A673 (cell line): ENCODE measurements at regions not wholly inside any gene's neighbourhood (a gene's known extent, or its start where the extent isn't known, plus 50 kb on each side); places are given as distances from the start of the nearest gene placed in this dataset.

ENCODE experiments used
- BruUV-seq: library from RNA; stranded (reverse); fragments of 400-500 nt; replicated peaks from 2 replicates; lab custom pipeline; 2021; lab: Mats Ljungman, UMichigan
- CTCF ChIA-PET: fragments of 300-600 bp; sonication (Branson Sonifier 250); formaldehyde crosslinking; loops from one replicate; lab custom pipeline; 2022; ENCODE audit warnings: antibody characterized with exemption; lab: Charles Lee
- POLR2A ChIA-PET: fragments of 300-600 bp; sonication (Branson Sonifier 250); formaldehyde crosslinking; loops from one replicate; lab custom pipeline; 2022; ENCODE audit warnings: antibody characterized with exemption; ENCODE audit not compliant: low non-redundant PET; lab: Charles Lee
- DNase-seq: peaks from one replicate; pipeline ENCODE4 v3.0.0-alpha.2; 2015; ENCODE audit warnings: low spot score
- H3K27ac ChIP-seq: fragments of 200-600 bp; sonication (generic); 2 replicates; pipeline ENCODE4 v1.5.1; 2016; ENCODE audit warnings: mixed run types, low read depth, mild to moderate bottlenecking, mixed read lengths, antibody characterized with exemption, low read length; ENCODE audit not compliant: poor library complexity, severe bottlenecking
- H3K27me3 ChIP-seq: fragments of 200-600 bp; sonication (generic); replicated peaks from 2 replicates; pipeline ENCODE4 v1.6.1; 2017; ENCODE audit warnings: mixed run types, low read depth, mild to moderate bottlenecking, mixed read lengths, antibody characterized with exemption, low read length; ENCODE audit not compliant: insufficient read depth, poor library complexity
- H3K36me3 ChIP-seq: fragments of 200-600 bp; sonication (generic); 2 replicates; pipeline ENCODE4 v1.6.1; 2016; ENCODE audit warnings: mixed run types, mild to moderate bottlenecking, mixed read lengths, antibody characterized with exemption, low read length; ENCODE audit not compliant: insufficient read depth, poor library complexity, severe bottlenecking
- H3K4me1 ChIP-seq: fragments of 200-600 bp; sonication (generic); 2 replicates; pipeline ENCODE4 v1.6.1; 2017; ENCODE audit warnings: mixed run types, mild to moderate bottlenecking, mixed read lengths, antibody characterized with exemption, low read length; ENCODE audit not compliant: insufficient read depth, poor library complexity, severe bottlenecking
- H3K4me3 ChIP-seq: fragments of 200-600 bp; sonication (generic); 2 replicates; pipeline ENCODE4 v1.5.1; 2016; ENCODE audit warnings: low read depth, mixed run types, mild to moderate bottlenecking, mixed read lengths, low read length; ENCODE audit not compliant: poor library complexity, severe bottlenecking
- H3K9me3 ChIP-seq: fragments of 200-600 bp; sonication (generic); 2 replicates; pipeline ENCODE4 v1.6.1; 2016; ENCODE audit warnings: mixed run types, low read depth, mild to moderate bottlenecking, mixed read lengths, antibody characterized with exemption, low read length; ENCODE audit not compliant: poor library complexity, severe bottlenecking
- EZH2 ChIP-seq: fragments of 200-600 bp; sonication (generic); IDR thresholded peaks from 2 replicates; pipeline ENCODE4 v1.6.1; 2017; ENCODE audit warnings: borderline replicate concordance, low read depth, mild to moderate bottlenecking, mixed read lengths, antibody characterized with exemption, low read length; ENCODE audit not compliant: poor library complexity, severe bottlenecking
- intact Hi-C: fragments of 100-400 bp; cut with micrococcal nuclease; formaldehyde crosslinking; loops from one replicate; pipeline ENCODE4 v1.10.0; 2022; ENCODE audit not compliant: unreplicated experiment
- TF ChIP-seq, protein P1 (sequence below): fragments of 300-800, 200-600 bp; sonication (generic); conservative IDR thresholded peaks from 2 replicates; pipeline ENCODE4 v1.5.1; 2017; ENCODE audit warnings: low read depth, mild to moderate bottlenecking, antibody characterized with exemption, low read length, moderate library complexity, mixed read lengths

DNA sequence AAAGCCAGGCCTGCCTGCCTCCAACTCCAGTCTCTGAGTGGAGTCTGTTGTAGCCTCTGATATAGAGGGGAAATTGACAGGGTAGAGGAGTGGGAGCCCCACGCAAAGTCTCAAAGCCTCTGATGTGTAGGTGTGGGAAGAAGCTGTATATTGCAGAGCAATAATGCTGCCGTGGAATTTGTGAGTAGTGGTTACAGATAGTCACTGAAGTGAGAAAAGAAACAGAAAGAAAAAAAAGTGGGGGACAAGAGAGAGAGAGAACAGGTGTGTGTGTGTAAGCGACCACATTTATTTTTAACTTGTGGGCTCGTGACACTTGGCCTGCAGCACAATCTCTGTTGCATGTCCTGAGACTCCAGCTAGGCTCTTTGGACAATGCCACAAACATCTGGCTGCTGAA lies 227.8 kb downstream of the NSG2 start:
- Histone ChIP-seq H3K36me3 (no peaks in the 10 kb centered on the region), H3K4me3 (no peak overlapping the region), H3K9me3 (no peaks in the 10 kb centered on the region), H3K27me3 (peaks cover 4% of the 10 kb centered on the region), H3K27ac (no peak overlapping the region), H3K4me1 (no peaks in the 10 kb centered on the region)
- ChIA-PET POLR2A (no interaction called here), CTCF (no interaction called here)
- no TSS peak for BruUV-seq
- TF ChIP-seq, protein P1, sequence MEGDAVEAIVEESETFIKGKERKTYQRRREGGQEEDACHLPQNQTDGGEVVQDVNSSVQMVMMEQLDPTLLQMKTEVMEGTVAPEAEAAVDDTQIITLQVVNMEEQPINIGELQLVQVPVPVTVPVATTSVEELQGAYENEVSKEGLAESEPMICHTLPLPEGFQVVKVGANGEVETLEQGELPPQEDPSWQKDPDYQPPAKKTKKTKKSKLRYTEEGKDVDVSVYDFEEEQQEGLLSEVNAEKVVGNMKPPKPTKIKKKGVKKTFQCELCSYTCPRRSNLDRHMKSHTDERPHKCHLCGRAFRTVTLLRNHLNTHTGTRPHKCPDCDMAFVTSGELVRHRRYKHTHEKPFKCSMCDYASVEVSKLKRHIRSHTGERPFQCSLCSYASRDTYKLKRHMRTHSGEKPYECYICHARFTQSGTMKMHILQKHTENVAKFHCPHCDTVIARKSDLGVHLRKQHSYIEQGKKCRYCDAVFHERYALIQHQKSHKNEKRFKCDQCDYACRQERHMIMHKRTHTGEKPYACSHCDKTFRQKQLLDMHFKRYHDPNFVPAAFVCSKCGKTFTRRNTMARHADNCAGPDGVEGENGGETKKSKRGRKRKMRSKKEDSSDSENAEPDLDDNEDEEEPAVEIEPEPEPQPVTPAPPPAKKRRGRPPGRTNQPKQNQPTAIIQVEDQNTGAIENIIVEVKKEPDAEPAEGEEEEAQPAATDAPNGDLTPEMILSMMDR = no peak
- no peak for TF ChIP-seq EZH2
- intact Hi-C loops = no loop called here
- no peak for DNase-seq

DNA sequence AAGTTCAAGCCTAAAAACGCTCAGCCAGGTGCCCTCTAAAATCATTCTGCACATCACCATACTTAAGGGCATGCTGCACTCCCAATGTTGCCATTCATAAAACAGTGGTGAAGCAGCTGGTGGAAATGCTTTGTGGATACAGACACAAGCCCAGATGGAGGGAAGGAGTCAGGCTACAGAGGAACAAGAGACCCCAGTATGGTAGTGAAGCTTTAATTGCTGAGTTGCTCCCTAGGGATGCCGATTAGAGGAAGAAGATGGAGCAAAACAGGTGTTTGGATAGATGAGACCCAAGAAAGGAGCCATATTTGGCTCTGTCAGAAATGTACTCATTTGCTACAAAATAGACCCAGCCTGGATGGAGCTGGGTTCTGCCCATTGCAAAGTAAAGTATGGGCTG lies 230.5 kb downstream of the NSG2 start:
- no peaks in the 10 kb centered on the region for H3K9me3 ChIP-seq
- CTCF ChIA-PET = no interaction called here
- peaks cover 8% of the 10 kb centered on the region for H3K27me3 ChIP-seq
- POLR2A ChIA-PET = no interaction called here
- no peak overlapping the region for H3K4me3 ChIP-seq
- H3K27ac ChIP-seq = no peak overlapping the region
- no TSS peak for BruUV-seq
- DNase-seq = no peak
- TF ChIP-seq, protein P1 = no peak
- TF ChIP-seq EZH2 = no peak
- H3K4me1 ChIP-seq = no peaks in the 10 kb centered on the region
- no peaks in the 10 kb centered on the region for H3K36me3 ChIP-seq
- intact Hi-C loops = no loop called here

DNA sequence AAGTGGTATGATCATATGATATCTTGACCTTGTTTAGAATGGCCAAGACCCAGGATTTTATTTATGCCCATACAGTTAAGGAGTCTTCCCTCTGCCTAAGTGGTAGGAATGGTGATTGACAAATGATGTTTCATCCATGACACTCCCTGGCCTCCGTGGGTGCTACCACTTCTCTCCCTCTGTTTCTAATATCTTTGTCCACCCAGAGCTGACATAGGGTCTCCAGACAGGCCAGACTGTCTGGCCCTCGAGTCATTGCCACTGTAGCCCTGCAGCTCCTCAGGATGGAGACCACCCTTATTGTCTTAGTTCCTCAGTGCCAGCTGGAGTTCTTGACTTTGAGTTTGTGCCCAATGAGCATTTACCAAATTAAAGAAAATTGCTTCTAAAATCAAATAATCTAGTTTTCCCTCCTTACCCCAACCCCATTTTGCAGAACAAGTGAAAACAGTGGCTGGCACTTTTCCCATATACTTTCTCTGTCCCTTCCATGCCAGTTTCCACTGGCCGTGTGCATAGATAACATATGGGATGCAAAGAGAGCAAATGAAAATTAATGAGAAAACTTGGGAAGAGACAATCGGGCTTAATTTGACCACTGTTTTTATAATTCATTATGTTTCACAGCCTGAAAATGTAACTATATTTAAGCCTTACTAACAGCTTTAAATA lies 235.7 kb downstream of the NSG2 start:
- intact Hi-C loops = no loop called here
- no peaks in the 10 kb centered on the region for H3K4me1 ChIP-seq
- H3K27ac ChIP-seq = no peak overlapping the region
- no peak for DNase-seq
- no peaks in the 10 kb centered on the region for H3K9me3 ChIP-seq
- H3K36me3 ChIP-seq = no peaks in the 10 kb centered on the region
- BruUV-seq = no TSS peak
- peaks cover 19% of the 10 kb centered on the region for H3K27me3 ChIP-seq
- ChIA-PET POLR2A (no interaction called here), CTCF (no interaction called here)
- no peak overlapping the region for H3K4me3 ChIP-seq
- TF ChIP-seq, protein P1 = no peak
- no peak for TF ChIP-seq EZH2
